VCaP (cell line): ENCODE measurements at regions not wholly inside any gene's neighbourhood (a gene's known extent, or its start where the extent isn't known, plus 50 kb on each side); places are given as distances from the start of the nearest gene placed in this dataset.

Experiments
- H3K27ac ChIP-seq: fragments of 450-650 bp; 2 replicates; pipeline ENCODE4 v1.5.1; 2017
- CTCF ChIP-seq: fragments of 450-650 bp; conservative IDR thresholded peaks from 2 replicates; pipeline ENCODE4 v1.5.1; 2017; ENCODE audit warnings: mild to moderate bottlenecking, moderate library complexity

- no peak overlapping the region for H3K27ac ChIP-seq
- TF ChIP-seq CTCF, result no peak
These were observed 289.1 kb downstream of the ETS1 start for GRCh38 chr11:128298271-128298670.

GRCh38 chr11:128297805-128298204 is 289.6 kb downstream of the ETS1 start:
- H3K27ac ChIP-seq, result peak overlapping the region; percentile 49
- no peak for TF ChIP-seq CTCF

- peak overlapping the region; percentile 49 for H3K27ac ChIP-seq
These were observed 290.2 kb downstream of the ETS1 start for GRCh38 chr11:128297091-128297651.

GRCh38 chr11:128294671-128295050 is 292.7 kb downstream of the ETS1 start:
- no peak for TF ChIP-seq CTCF
- no peak overlapping the region for H3K27ac ChIP-seq

More at GRCh38 chr11:128297091-128297651, 290.2 kb downstream of the ETS1 start:
- no peak for TF ChIP-seq CTCF

GRCh38 chr11:128294001-128294670 is 293.2 kb downstream of the ETS1 start:
- TF ChIP-seq CTCF, result no peak
- no peak overlapping the region for H3K27ac ChIP-seq

GRCh38 chr11:128291835-128292234 is 295.5 kb downstream of the ETS1 start:
- TF ChIP-seq CTCF, result no peak
- H3K27ac ChIP-seq, result no peak overlapping the region

GRCh38 chr11:128291007-128291406 is 296.4 kb downstream of the ETS1 start:
- TF ChIP-seq CTCF, result no peak
- H3K27ac ChIP-seq, result no peak overlapping the region
